H9 (cell line): ENCODE measurements at regions not wholly inside any gene's neighbourhood (a gene's known extent, or its start where the extent isn't known, plus 50 kb on each side); places are given as distances from the start of the nearest gene placed in this dataset.

Source experiments
- DNase-seq: peaks from one replicate; pipeline ENCODE4 v3.0.0-alpha.2; 2017
- H2AFZ ChIP-seq: one replicate; pipeline ENCODE4 v1.6.1; 2013; ENCODE audit warnings: mild to moderate bottlenecking, low read length, control low read depth, moderate library complexity
- H2AK5ac ChIP-seq: 2 replicates; pipeline ENCODE4 v1.6.1; 2013; ENCODE audit warnings: low read length, control low read depth, mixed read lengths; ENCODE audit not compliant: insufficient read length
- H2BK120ac ChIP-seq: one replicate; pipeline ENCODE4 v1.6.1; 2013; ENCODE audit warnings: low read depth, mild to moderate bottlenecking, low read length, control low read depth, inconsistent platforms; ENCODE audit not compliant: poor library complexity, severe bottlenecking
- H2BK12ac ChIP-seq: 2 replicates; pipeline ENCODE4 v1.6.1; 2013; ENCODE audit warnings: low read length, control low read depth, mixed read lengths, low read depth; ENCODE audit not compliant: insufficient read length
- H2BK15ac ChIP-seq: 2 replicates; pipeline ENCODE4 v1.6.1; 2013; ENCODE audit warnings: low read depth, low read length, control low read depth
- H2BK20ac ChIP-seq: one replicate; pipeline ENCODE4 v1.6.1; 2013; ENCODE audit warnings: low read depth, mild to moderate bottlenecking, low read length, control low read depth, inconsistent platforms; ENCODE audit not compliant: poor library complexity, severe bottlenecking
- H2BK5ac ChIP-seq: 2 replicates; pipeline ENCODE4 v1.6.1; 2013; ENCODE audit warnings: low read length, control low read depth, mixed read lengths; ENCODE audit not compliant: insufficient read length
- H3K14ac ChIP-seq: 2 replicates; pipeline ENCODE4 v1.6.1; 2013; ENCODE audit warnings: low read length, control low read depth; ENCODE audit not compliant: insufficient read depth
- H3K18ac ChIP-seq: 2 replicates; pipeline ENCODE4 v1.6.1; 2013; ENCODE audit warnings: low read depth, mild to moderate bottlenecking, mixed read lengths, low read length, control low read depth; ENCODE audit not compliant: insufficient read length
- H3K23ac ChIP-seq: 2 replicates; pipeline ENCODE4 v1.6.1; 2013; ENCODE audit warnings: low read length, control low read depth, mixed read lengths, low read depth; ENCODE audit not compliant: insufficient read length
- H3K23me2 ChIP-seq: 2 replicates; pipeline ENCODE4 v1.6.1; 2013; ENCODE audit warnings: low read depth, mild to moderate bottlenecking, mixed read lengths, low read length, control low read depth; ENCODE audit not compliant: insufficient read length, poor library complexity, severe bottlenecking
- H3K27ac ChIP-seq: 2 replicates; pipeline ENCODE4 v1.5.1; 2013; ENCODE audit warnings: low read length, control low read depth, mixed read lengths, low read depth; ENCODE audit not compliant: insufficient read length
- H3K27me3 ChIP-seq: 2 replicates; pipeline ENCODE4 v1.6.1; 2013; ENCODE audit warnings: low read length, control low read depth, inconsistent platforms; ENCODE audit not compliant: insufficient read depth
- H3K4ac ChIP-seq: 2 replicates; pipeline ENCODE4 v1.6.1; 2013; ENCODE audit warnings: low read depth, mild to moderate bottlenecking, control low read depth, inconsistent platforms, low read length, moderate library complexity
- H3K4me1 ChIP-seq: 2 replicates; pipeline ENCODE4 v1.6.1; 2013; ENCODE audit warnings: low read length, control low read depth, inconsistent platforms; ENCODE audit not compliant: insufficient read depth
- H3K4me2 ChIP-seq: 2 replicates; pipeline ENCODE4 v1.6.1; 2013; ENCODE audit warnings: low read length, control low read depth, mixed read lengths; ENCODE audit not compliant: insufficient read length, insufficient read depth
- H3K56ac ChIP-seq: 2 replicates; pipeline ENCODE4 v1.6.1; 2013; ENCODE audit warnings: low read depth, mild to moderate bottlenecking, mixed read lengths, low read length, control low read depth; ENCODE audit not compliant: insufficient read length
- H3K79me1 ChIP-seq: 2 replicates; pipeline ENCODE4 v1.6.1; 2013; ENCODE audit warnings: low read depth, mild to moderate bottlenecking, moderate library complexity, low read length, control low read depth, inconsistent platforms; ENCODE audit not compliant: insufficient read depth, poor library complexity, severe bottlenecking
- H3K79me2 ChIP-seq: 2 replicates; pipeline ENCODE4 v1.6.1; 2013; ENCODE audit warnings: low read length, control low read depth, inconsistent platforms; ENCODE audit not compliant: insufficient read depth
- H3K9ac ChIP-seq: 2 replicates; pipeline ENCODE4 v1.6.1; 2013; ENCODE audit warnings: low read length, control low read depth, mixed read lengths; ENCODE audit not compliant: insufficient read length; ENCODE audit errors: extremely low read depth
- H3K9me3 ChIP-seq: one replicate; pipeline ENCODE4 v1.6.1; 2013; ENCODE audit warnings: low read depth, low read length, inconsistent platforms; ENCODE audit not compliant: control insufficient read depth
- H3T11ph ChIP-seq: one replicate; pipeline ENCODE4 v1.6.1; 2013; ENCODE audit warnings: mild to moderate bottlenecking, low read length, control low read depth, inconsistent platforms
- H4K20me1 ChIP-seq: one replicate; pipeline ENCODE4 v1.6.1; 2013; ENCODE audit not compliant: control insufficient read depth, insufficient read length, insufficient read depth
- H4K5ac ChIP-seq: 2 replicates; pipeline ENCODE4 v1.6.1; 2013; ENCODE audit warnings: low read depth, mild to moderate bottlenecking, mixed read lengths, low read length, control low read depth; ENCODE audit not compliant: insufficient read length
- H4K8ac ChIP-seq: replicated peaks from 2 replicates; pipeline ENCODE4 v1.6.1; 2013; ENCODE audit warnings: low read length, control low read depth, mixed read lengths, low read depth; ENCODE audit not compliant: insufficient read length
- H4K91ac ChIP-seq: 2 replicates; pipeline ENCODE4 v1.6.1; 2013; ENCODE audit warnings: low read depth, mild to moderate bottlenecking, moderate library complexity, mixed read lengths, low read length, control low read depth; ENCODE audit not compliant: insufficient read length
- H3K27ac Mint-ChIP-seq, 3 experiments: 2 replicates in 2 of 3; 3 replicates in 1 of 3; pipeline ENCODE4 v1.8.0; 2020 to 2021; ENCODE audit warnings: mixed read lengths in 3 of 3, mild to moderate bottlenecking in 1 of 3, moderate library complexity in 1 of 3
- H3K27me3 Mint-ChIP-seq: 2 replicates; pipeline ENCODE4 v1.8.0; 2021; ENCODE audit warnings: low read depth, mild to moderate bottlenecking, moderate library complexity, mixed read lengths
- H3K36me3 Mint-ChIP-seq, 3 experiments: 2 replicates in 2 of 3; 3 replicates in 1 of 3; pipeline ENCODE4 v1.8.0; 2020 to 2021; ENCODE audit warnings: low read depth in 3 of 3, mixed read lengths in 3 of 3; ENCODE audit not compliant: insufficient read depth in 1 of 3
- H3K4me1 Mint-ChIP-seq, 2 experiments: 2 replicates each; pipeline ENCODE4 v1.8.0; 2020; ENCODE audit warnings: mixed read lengths in 2 of 2
- H3K4me3 Mint-ChIP-seq, 2 experiments: 2 replicates in 1 of 2; 3 replicates in 1 of 2; pipeline ENCODE4 v1.8.0; 2020 to 2021; ENCODE audit warnings: mild to moderate bottlenecking in 2 of 2, mixed read lengths in 2 of 2, moderate library complexity in 1 of 2
- H3K9me3 Mint-ChIP-seq, 2 experiments: 2 replicates in 1 of 2; 3 replicates in 1 of 2; pipeline ENCODE4 v1.8.0; 2020; ENCODE audit warnings: mild to moderate bottlenecking in 2 of 2, mixed read lengths in 2 of 2, moderate library complexity in 1 of 2
- CTCF ChIP-seq: fragments of 200-600 bp; sonication (generic); conservative IDR thresholded peaks from 3 replicates; pipeline ENCODE4 v1.8.0; 2021; ENCODE audit warnings: antibody characterized with exemption, mild to moderate bottlenecking
- WGBS: extraction: QIAGEN DNeasy Blood & Tissue Kit; methylation state at CpG from one replicate; pipeline ENCODE4 v1.1.7; 2013; ENCODE audit warnings: missing lambda C conversion rate, low lambda C conversion rate, mixed read lengths; ENCODE audit not compliant: insufficient read length; ENCODE audit errors: extremely low coverage; 5-methylcytosine and 5-hydroxymethylcytosine counted together

- H4K91ac ChIP-seq: no peak overlapping the region
- H3K4me2 ChIP-seq: no peak overlapping the region
- H2BK12ac ChIP-seq: no peak overlapping the region
- H3K9ac ChIP-seq: no peak overlapping the region
- H2BK15ac ChIP-seq: no peak overlapping the region
- no peak overlapping the region for H3T11ph ChIP-seq
- H3K14ac ChIP-seq: no peak overlapping the region
- no peak overlapping the region for H2AK5ac ChIP-seq
- H2BK20ac ChIP-seq: no peak overlapping the region
- H3K23me2 ChIP-seq: no peaks in the 10 kb centered on the region
- no peak overlapping the region for H3K27ac ChIP-seq
- no peak overlapping the region for H2BK5ac ChIP-seq
- H3K4ac ChIP-seq: no peak overlapping the region
- no peak overlapping the region for H4K5ac ChIP-seq
- no peak for DNase-seq
- H2BK120ac ChIP-seq: no peak overlapping the region
- peaks cover 3% of the 10 kb centered on the region; the same call in 1 of the 2 replicates for H3K4me1 ChIP-seq
- H3K18ac ChIP-seq: no peak overlapping the region
- no CpG with 5 or more reads among the region's 5 CpGs for WGBS
- H3K79me1 ChIP-seq: no peaks in the 10 kb centered on the region
- H3K36me3 Mint-ChIP-seq: peaks cover 1 to 2% (median 2%) of the 10 kb centered on the region in 3 experiments; a peak in 5 of 7 replicates
- H3K4me3 Mint-ChIP-seq: no peak overlapping the region
- no peaks in the 10 kb centered on the region for H4K20me1 ChIP-seq
- peaks cover 4 to 9% of the 10 kb centered on the region in 2 experiments; a peak in 4 of 5 replicates for H3K9me3 Mint-ChIP-seq
- H3K56ac ChIP-seq: no peak overlapping the region
- peaks cover 2 to 3% of the 10 kb centered on the region in 2 experiments; a peak in 1 of 4 replicates for H3K4me1 Mint-ChIP-seq
- H4K8ac ChIP-seq: no peak overlapping the region
- TF ChIP-seq CTCF: no peak
- H3K27me3 ChIP-seq: no peaks in the 10 kb centered on the region
- H3K23ac ChIP-seq: no peak overlapping the region
- H3K27ac Mint-ChIP-seq: no peak overlapping the region
- H3K9me3 ChIP-seq: no peaks in the 10 kb centered on the region
- H3K79me2 ChIP-seq: no peaks in the 10 kb centered on the region; the same call in 1 of the 2 replicates
- no peak overlapping the region for H2AFZ ChIP-seq
- H3K27me3 Mint-ChIP-seq: no peaks in the 10 kb centered on the region; the same call in 1 of the 2 replicates
These were observed 399.3 kb downstream of the METTL4 start for GRCh38 chr18:2171840-2172625.
